Right atrium auricular region (tissue), 2 donors: ENCODE measurements at regions not wholly inside any gene's neighbourhood (a gene's known extent, or its start where the extent isn't known, plus 50 kb on each side); places are given as distances from the start of the nearest gene placed in this dataset.
"Not testable (repeated sequence)": the region's sequence is repeated elsewhere in the genome, so short reads cannot be mapped to it uniquely, and the experiment has no call there.

ENCODE experiments used
- DNase-seq: peaks from one replicate; pipeline ENCODE4 v3.0.0-alpha.2; 2019; ENCODE audit warnings: low spot score
- H3K27ac ChIP-seq, 2 donors: fragments of 200-600 bp; sonication (generic); 1 replicate in 1 of 2; 2 replicates in 1 of 2; pipeline ENCODE4 v1.5.1; 2016 to 2019
- H3K27me3 ChIP-seq, 2 donors: fragments of 200-600 bp; sonication (generic); one replicate each; pipeline versions ENCODE4 v1.5.1 to v1.6.0; 2017 to 2019
- H3K36me3 ChIP-seq: fragments of 200-600 bp; sonication (generic); one replicate; pipeline ENCODE4 v1.5.1; 2016
- H3K4me1 ChIP-seq, 2 donors: fragments of 200-600 bp; sonication (generic); one replicate each; pipeline versions ENCODE4 v1.5.1 to v1.6.0; 2017 to 2019
- H3K4me3 ChIP-seq, 2 donors: fragments of 200-600 bp; sonication (generic); 1 replicate in 1 of 2; 2 replicates in 1 of 2; pipeline ENCODE4 v1.5.1; 2017 to 2019; ENCODE audit warnings: mild to moderate bottlenecking in 1 of 2, moderate library complexity in 1 of 2
- H3K9me3 ChIP-seq, 2 donors: fragments of 200-600 bp; sonication (generic); one replicate each; pipeline ENCODE4 v1.5.1; 2019

GRCh38 chr20:30524155-30524554 lies 733.3 kb upstream of the DEFB115 start:
- not testable (repeated sequence) for H3K27ac ChIP-seq, H3K9me3 ChIP-seq, H3K4me1 ChIP-seq, DNase-seq, H3K36me3 ChIP-seq, H3K4me3 ChIP-seq, H3K27me3 ChIP-seq

GRCh38 chr20:30524761-30525160 lies 732.7 kb upstream of the DEFB115 start:
- H3K27me3 ChIP-seq, H3K9me3 ChIP-seq, H3K27ac ChIP-seq, DNase-seq, H3K4me1 ChIP-seq, H3K36me3 ChIP-seq, H3K4me3 ChIP-seq: not testable (repeated sequence)

GRCh38 chr20:30533653-30534052 lies 723.8 kb upstream of the DEFB115 start:
- H3K36me3 ChIP-seq, H3K4me3 ChIP-seq, H3K27ac ChIP-seq, H3K27me3 ChIP-seq, DNase-seq, H3K9me3 ChIP-seq, H3K4me1 ChIP-seq: not testable (repeated sequence)

- not testable (repeated sequence) for H3K27me3 ChIP-seq, H3K4me3 ChIP-seq, H3K9me3 ChIP-seq, H3K36me3 ChIP-seq, H3K4me1 ChIP-seq, H3K27ac ChIP-seq, DNase-seq
These were observed 720.0 kb upstream of the DEFB115 start for GRCh38 chr20:30537459-30537858.

- H3K27ac ChIP-seq, DNase-seq, H3K4me1 ChIP-seq, H3K4me3 ChIP-seq, H3K36me3 ChIP-seq, H3K27me3 ChIP-seq: not testable (repeated sequence)
- H3K9me3 ChIP-seq: peaks cover 0 to 10% of the 10 kb centered on the region in 2 donors
These were observed 717.0 kb upstream of the DEFB115 start for GRCh38 chr20:30540330-30541069.

- H3K27ac ChIP-seq, H3K9me3 ChIP-seq, H3K4me3 ChIP-seq, H3K4me1 ChIP-seq, H3K36me3 ChIP-seq, DNase-seq, H3K27me3 ChIP-seq: not testable (repeated sequence)
These were observed 706.2 kb upstream of the DEFB115 start for GRCh38 chr20:30551236-30551635.

- not testable (repeated sequence) for H3K36me3 ChIP-seq, DNase-seq, H3K27ac ChIP-seq, H3K27me3 ChIP-seq, H3K4me3 ChIP-seq, H3K9me3 ChIP-seq, H3K4me1 ChIP-seq
These were observed 700.7 kb upstream of the DEFB115 start for GRCh38 chr20:30556797-30557196.

- H3K9me3 ChIP-seq, H3K4me1 ChIP-seq, H3K36me3 ChIP-seq, DNase-seq, H3K4me3 ChIP-seq, H3K27me3 ChIP-seq, H3K27ac ChIP-seq: not testable (repeated sequence)
These were observed 692.4 kb upstream of the DEFB115 start for GRCh38 chr20:30565086-30565485.

- H3K9me3 ChIP-seq, H3K36me3 ChIP-seq, H3K27me3 ChIP-seq, DNase-seq, H3K4me1 ChIP-seq, H3K4me3 ChIP-seq, H3K27ac ChIP-seq: not testable (repeated sequence)
These were observed 687.6 kb upstream of the DEFB115 start for GRCh38 chr20:30569867-30570266.

GRCh38 chr20:30570622-30571021 lies 686.8 kb upstream of the DEFB115 start:
- DNase-seq, H3K4me1 ChIP-seq, H3K9me3 ChIP-seq, H3K36me3 ChIP-seq, H3K27ac ChIP-seq, H3K27me3 ChIP-seq, H3K4me3 ChIP-seq: not testable (repeated sequence)

- H3K36me3 ChIP-seq, H3K4me1 ChIP-seq, H3K27me3 ChIP-seq, H3K27ac ChIP-seq, H3K9me3 ChIP-seq, H3K4me3 ChIP-seq, DNase-seq: not testable (repeated sequence)
These were observed 683.1 kb upstream of the DEFB115 start for GRCh38 chr20:30574337-30574736.

GRCh38 chr20:30579069-30579468 lies 678.4 kb upstream of the DEFB115 start:
- H3K4me3 ChIP-seq: peak overlapping the region in 1 of 2 donors; percentile 46
- H3K4me1 ChIP-seq, H3K27ac ChIP-seq, H3K27me3 ChIP-seq, H3K9me3 ChIP-seq, DNase-seq, H3K36me3 ChIP-seq: not testable (repeated sequence)

- H3K4me1 ChIP-seq, H3K27ac ChIP-seq, H3K27me3 ChIP-seq, DNase-seq, H3K9me3 ChIP-seq, H3K36me3 ChIP-seq: not testable (repeated sequence)
- H3K4me3 ChIP-seq: peak overlapping the region; percentile 11 to 46
These were observed 677.5 kb upstream of the DEFB115 start for GRCh38 chr20:30579824-30580438.

GRCh38 chr20:30581839-30582238 lies 675.6 kb upstream of the DEFB115 start:
- H3K27me3 ChIP-seq, H3K4me1 ChIP-seq, H3K27ac ChIP-seq, H3K36me3 ChIP-seq, H3K4me3 ChIP-seq, H3K9me3 ChIP-seq, DNase-seq: not testable (repeated sequence)

GRCh38 chr20:30584403-30584802 lies 673.1 kb upstream of the DEFB115 start:
- H3K4me3 ChIP-seq, H3K4me1 ChIP-seq, DNase-seq, H3K27ac ChIP-seq, H3K36me3 ChIP-seq, H3K9me3 ChIP-seq, H3K27me3 ChIP-seq: not testable (repeated sequence)
